ENCODE measurements at regions not wholly inside any gene's neighbourhood (a gene's known extent, or its start where the extent isn't known, plus 50 kb on each side); places are given as distances from the start of the nearest gene placed in this dataset.
"Not testable (repeated sequence)": the region's sequence is repeated elsewhere in the genome, so short reads cannot be mapped to it uniquely, and the experiment has no call there.

DNA sequence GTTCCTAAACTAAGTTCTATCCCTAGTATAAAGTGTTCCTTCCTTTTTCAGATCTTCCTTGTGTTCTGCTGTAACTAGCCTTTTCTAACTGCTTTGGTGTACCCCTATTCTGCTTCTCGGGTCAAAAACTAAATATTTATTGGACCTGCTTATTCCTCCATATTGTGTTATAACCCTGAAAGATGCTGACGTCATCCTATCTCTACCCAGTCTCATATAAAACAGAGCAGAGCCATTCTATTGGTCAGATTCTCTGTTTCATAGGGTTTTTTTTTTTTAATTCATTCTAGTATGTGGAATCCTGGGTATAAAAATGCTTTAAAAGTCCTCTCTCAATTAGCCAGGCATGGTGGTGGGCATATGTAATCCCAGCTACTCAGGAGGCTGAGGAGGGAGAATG lies 349.7 kb downstream of the ACTRT1 start:
- intact Hi-C loops (cut with micrococcal nuclease; ENCODE audit: unreplicated experiment): no loop called here
- no peak overlapping the region for H3K27ac ChIP-seq (ENCODE audit: low read depth, low read length, poor library complexity, severe bottlenecking)
- no peaks in the 10 kb centered on the region for H3K4me1 ChIP-seq (ENCODE audit: insufficient read depth, low read length, poor library complexity, severe bottlenecking)
- TF ChIP-seq, protein P1, sequence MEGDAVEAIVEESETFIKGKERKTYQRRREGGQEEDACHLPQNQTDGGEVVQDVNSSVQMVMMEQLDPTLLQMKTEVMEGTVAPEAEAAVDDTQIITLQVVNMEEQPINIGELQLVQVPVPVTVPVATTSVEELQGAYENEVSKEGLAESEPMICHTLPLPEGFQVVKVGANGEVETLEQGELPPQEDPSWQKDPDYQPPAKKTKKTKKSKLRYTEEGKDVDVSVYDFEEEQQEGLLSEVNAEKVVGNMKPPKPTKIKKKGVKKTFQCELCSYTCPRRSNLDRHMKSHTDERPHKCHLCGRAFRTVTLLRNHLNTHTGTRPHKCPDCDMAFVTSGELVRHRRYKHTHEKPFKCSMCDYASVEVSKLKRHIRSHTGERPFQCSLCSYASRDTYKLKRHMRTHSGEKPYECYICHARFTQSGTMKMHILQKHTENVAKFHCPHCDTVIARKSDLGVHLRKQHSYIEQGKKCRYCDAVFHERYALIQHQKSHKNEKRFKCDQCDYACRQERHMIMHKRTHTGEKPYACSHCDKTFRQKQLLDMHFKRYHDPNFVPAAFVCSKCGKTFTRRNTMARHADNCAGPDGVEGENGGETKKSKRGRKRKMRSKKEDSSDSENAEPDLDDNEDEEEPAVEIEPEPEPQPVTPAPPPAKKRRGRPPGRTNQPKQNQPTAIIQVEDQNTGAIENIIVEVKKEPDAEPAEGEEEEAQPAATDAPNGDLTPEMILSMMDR (conservative IDR thresholded peaks at IDR 0.05; ENCODE audit: low read depth, low read length): no peak
- TF ChIP-seq EZH2 (IDR thresholded peaks at IDR 0.05; ENCODE audit: borderline replicate concordance, low read depth, low read length, poor library complexity, severe bottlenecking): no peak
- POLR2A ChIA-PET (ENCODE audit: low non-redundant PET): no interaction called here
- no peaks in the 10 kb centered on the region for H3K36me3 ChIP-seq (ENCODE audit: insufficient read depth, low read length, poor library complexity, severe bottlenecking)
- H3K4me3 ChIP-seq (ENCODE audit: low read depth, low read length, poor library complexity, severe bottlenecking): no peak overlapping the region
- BruUV-seq (replicated peaks): no TSS peak
- no peak for DNase-seq (ENCODE audit: low spot score)
- H3K27me3 ChIP-seq (replicated peaks; ENCODE audit: insufficient read depth, low read depth, low read length, poor library complexity): no peaks in the 10 kb centered on the region
- CTCF ChIA-PET: no interaction called here
- peaks cover 4% of the 10 kb centered on the region for H3K9me3 ChIP-seq (ENCODE audit: low read depth, low read length, poor library complexity, severe bottlenecking)

- H3K27me3 ChIP-seq (replicated peaks; ENCODE audit: insufficient read depth, low read depth, low read length, poor library complexity); H3K4me3 ChIP-seq (ENCODE audit: low read depth, low read length, poor library complexity, severe bottlenecking); BruUV-seq (replicated peaks); intact Hi-C loops (cut with micrococcal nuclease; ENCODE audit: unreplicated experiment); DNase-seq (ENCODE audit: low spot score); H3K4me1 ChIP-seq (ENCODE audit: insufficient read depth, low read length, poor library complexity, severe bottlenecking); POLR2A ChIA-PET (ENCODE audit: low non-redundant PET); CTCF ChIA-PET; H3K36me3 ChIP-seq (ENCODE audit: insufficient read depth, low read length, poor library complexity, severe bottlenecking); H3K27ac ChIP-seq (ENCODE audit: low read depth, low read length, poor library complexity, severe bottlenecking); H3K9me3 ChIP-seq (ENCODE audit: low read depth, low read length, poor library complexity, severe bottlenecking): not testable (repeated sequence)
Observed at GRCh38 chrX:127662942-127663341, 389.3 kb downstream of the ACTRT1 start.

DNA sequence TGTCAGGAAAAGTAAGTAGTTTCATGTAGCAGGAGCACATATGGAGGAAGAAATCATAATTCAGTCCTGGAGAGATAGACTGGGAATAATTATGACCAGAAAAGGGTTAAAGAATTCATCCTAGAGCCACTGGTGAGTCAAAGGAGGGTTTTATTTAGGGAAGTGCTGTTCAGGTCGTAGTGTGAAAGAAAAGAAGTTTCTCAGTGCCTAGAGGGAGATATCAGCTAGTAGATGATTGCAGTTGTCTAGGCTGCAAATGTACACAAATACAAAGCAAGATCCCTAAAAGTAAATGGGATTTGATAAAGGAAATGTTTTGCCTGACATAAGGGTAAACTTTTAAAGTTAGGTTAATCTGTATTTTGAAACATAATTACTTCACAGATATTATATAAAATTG lies 403.2 kb downstream of the ACTRT1 start:
- intact Hi-C loops (cut with micrococcal nuclease; ENCODE audit: unreplicated experiment): no loop called here
- POLR2A ChIA-PET (ENCODE audit: low non-redundant PET): no interaction called here
- H3K9me3 ChIP-seq (ENCODE audit: low read depth, low read length, poor library complexity, severe bottlenecking): no peaks in the 10 kb centered on the region
- no peak overlapping the region for H3K27ac ChIP-seq (ENCODE audit: low read depth, low read length, poor library complexity, severe bottlenecking)
- H3K36me3 ChIP-seq (ENCODE audit: insufficient read depth, low read length, poor library complexity, severe bottlenecking): no peaks in the 10 kb centered on the region
- TF ChIP-seq EZH2 (IDR thresholded peaks at IDR 0.05; ENCODE audit: borderline replicate concordance, low read depth, low read length, poor library complexity, severe bottlenecking): no peak
- TF ChIP-seq, protein P1 (conservative IDR thresholded peaks at IDR 0.05; ENCODE audit: low read depth, low read length): no peak
- no TSS peak for BruUV-seq (replicated peaks)
- CTCF ChIA-PET: no interaction called here
- no peaks in the 10 kb centered on the region for H3K27me3 ChIP-seq (replicated peaks; ENCODE audit: insufficient read depth, low read depth, low read length, poor library complexity)
- H3K4me3 ChIP-seq (ENCODE audit: low read depth, low read length, poor library complexity, severe bottlenecking): no peak overlapping the region
- no peaks in the 10 kb centered on the region for H3K4me1 ChIP-seq (ENCODE audit: insufficient read depth, low read length, poor library complexity, severe bottlenecking)
- no peak for DNase-seq (ENCODE audit: low spot score)

- Histone ChIP-seq H3K27ac (ENCODE audit: low read depth, low read length, poor library complexity, severe bottlenecking) (no peak overlapping the region), H3K36me3 (ENCODE audit: insufficient read depth, low read length, poor library complexity, severe bottlenecking) (no peaks in the 10 kb centered on the region), H3K4me3 (ENCODE audit: low read depth, low read length, poor library complexity, severe bottlenecking) (no peak overlapping the region), H3K27me3 (replicated peaks; ENCODE audit: insufficient read depth, low read depth, low read length, poor library complexity) (no peaks in the 10 kb centered on the region), H3K9me3 (ENCODE audit: low read depth, low read length, poor library complexity, severe bottlenecking) (peaks cover 16% of the 10 kb centered on the region), H3K4me1 (ENCODE audit: insufficient read depth, low read length, poor library complexity, severe bottlenecking) (no peaks in the 10 kb centered on the region)
- CTCF ChIA-PET: no interaction called here
- intact Hi-C loops (cut with micrococcal nuclease; ENCODE audit: unreplicated experiment): no loop called here
- POLR2A ChIA-PET (ENCODE audit: low non-redundant PET): no interaction called here
- TF ChIP-seq, protein P1 (conservative IDR thresholded peaks at IDR 0.05; ENCODE audit: low read depth, low read length): no peak
- no peak for TF ChIP-seq EZH2 (IDR thresholded peaks at IDR 0.05; ENCODE audit: borderline replicate concordance, low read depth, low read length, poor library complexity, severe bottlenecking)
- no TSS peak for BruUV-seq (replicated peaks)
- DNase-seq (ENCODE audit: low spot score): no peak
Observed at GRCh38 chrX:127621780-127622179, 430.4 kb downstream of the ACTRT1 start.
